NCI-H1417 (cell line): ENCODE measurements at regions not wholly inside any gene's neighbourhood (a gene's known extent, or its start where the extent isn't known, plus 50 kb on each side); places are given as distances from the start of the nearest gene placed in this dataset.
A peak's percentile ranks its signal among the peaks of the same experiment; 100 is the strongest.

Source experiments
- DNase-seq, 3 experiments: peaks; one replicate each; lab custom pipeline; 2025; lab: John Stamatoyannopoulos, UW

DNA sequence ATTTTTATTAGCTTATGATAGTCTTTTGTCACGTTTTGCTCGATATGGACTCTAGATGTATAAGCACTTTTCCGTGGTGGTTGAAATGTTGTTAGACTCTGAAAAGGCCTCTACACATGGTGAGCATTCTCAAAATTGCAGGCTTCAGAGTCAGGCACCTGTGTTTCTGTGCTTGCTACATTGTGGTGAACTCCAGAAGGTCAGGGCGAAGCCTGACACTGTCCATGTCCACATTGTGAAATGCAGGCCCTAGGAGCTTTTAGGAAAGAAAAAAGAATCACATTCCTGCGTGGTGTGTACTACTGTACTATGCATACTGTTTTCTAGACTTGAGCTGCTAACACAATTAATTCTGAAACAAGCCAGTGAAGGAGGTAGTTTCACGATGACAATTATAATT is 86.3 kb downstream of the HS3ST1 start:
- DNase-seq: no peak

DNA sequence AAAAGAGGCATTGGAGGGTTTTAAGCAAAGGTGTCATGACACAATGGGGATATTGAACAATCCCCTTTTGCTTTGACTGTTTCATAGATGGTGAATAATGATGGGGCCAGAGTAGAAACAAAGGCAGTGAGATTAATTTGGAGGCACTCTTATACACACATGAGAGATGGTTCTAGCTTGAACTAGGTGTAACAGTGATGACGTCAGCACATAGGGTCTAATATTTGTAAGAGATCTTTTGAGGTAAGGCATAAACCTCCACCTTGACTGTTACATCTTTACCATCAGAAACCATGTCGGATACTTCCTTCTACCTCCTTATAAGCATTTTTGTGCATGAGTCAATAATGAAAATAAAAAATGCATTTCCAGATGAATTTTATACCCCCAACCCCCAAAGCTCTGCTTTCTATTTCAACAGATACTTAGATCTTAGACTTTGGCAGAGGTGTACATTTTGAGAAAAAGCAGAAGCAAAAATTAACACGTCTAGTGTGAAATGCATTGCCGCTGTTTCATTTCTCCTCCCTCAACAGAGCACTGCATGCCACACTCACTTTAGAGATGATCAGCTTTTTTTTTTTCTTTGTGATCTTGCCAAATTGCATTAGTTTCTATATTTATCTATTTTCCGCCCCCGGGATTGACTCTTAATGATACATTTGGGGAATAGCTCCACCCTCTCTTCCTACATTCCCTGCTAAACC is 87.2 kb downstream of the HS3ST1 start:
- DNase-seq: no peak

DNA sequence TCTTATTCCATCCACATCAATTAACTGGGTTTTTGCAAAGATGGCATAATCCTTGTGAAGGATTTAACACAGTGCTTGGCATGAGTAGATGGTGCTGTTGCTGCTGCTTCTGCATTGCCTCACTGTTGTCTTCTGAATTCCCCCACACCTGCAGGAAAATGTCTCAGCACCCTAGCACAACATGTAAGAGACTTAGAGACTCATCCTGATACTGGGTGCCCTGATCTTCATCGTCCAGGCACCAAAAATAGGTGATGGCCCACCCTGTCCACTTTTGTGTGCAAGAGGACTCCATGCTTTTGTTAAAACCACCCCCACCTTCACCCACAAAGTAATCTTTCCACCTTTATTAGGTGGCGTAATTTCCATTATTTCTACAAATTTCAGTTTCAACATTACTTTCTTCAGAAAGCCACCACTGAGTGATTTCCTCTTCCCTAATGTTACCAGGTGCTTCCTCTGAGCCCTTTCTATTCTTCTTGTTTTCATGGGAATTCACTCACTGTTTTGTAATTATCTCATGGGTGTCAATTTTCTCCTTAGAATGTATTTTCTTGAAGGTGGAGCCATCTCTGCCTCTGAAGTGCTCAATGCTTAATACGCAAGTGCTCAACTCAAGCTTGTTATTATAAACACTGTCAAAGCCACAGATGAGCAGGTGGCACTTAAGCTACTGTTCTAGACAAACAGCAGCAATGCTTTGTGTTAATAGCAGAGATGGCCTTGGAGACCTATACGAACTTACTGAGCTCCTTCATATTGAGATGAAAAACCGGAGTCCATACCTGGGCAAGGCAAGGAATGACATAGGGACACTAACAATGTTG is 89.5 kb downstream of the HS3ST1 start:
- DNase-seq: peak; percentile 34 to 91 (median 76)

DNA sequence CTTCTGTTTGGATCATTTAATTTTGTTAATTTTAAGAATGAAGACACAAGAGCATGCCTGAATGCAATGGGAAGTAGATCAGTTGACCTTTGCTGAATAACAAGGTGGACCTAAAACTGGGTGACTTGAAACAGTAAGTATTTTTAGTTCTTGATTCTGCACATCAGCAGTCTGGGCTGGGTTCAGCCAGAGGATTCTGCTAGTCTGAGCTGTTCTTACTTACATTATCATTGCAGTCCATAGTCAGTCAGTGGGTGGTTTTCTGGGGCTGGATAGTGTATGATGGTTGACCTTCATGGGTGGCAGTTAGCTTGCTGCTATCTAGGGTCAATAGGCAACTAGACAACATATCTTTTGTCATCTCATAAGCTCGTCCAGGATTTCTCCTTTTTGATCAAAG is 91.4 kb downstream of the HS3ST1 start:
- DNase-seq: no peak

DNA sequence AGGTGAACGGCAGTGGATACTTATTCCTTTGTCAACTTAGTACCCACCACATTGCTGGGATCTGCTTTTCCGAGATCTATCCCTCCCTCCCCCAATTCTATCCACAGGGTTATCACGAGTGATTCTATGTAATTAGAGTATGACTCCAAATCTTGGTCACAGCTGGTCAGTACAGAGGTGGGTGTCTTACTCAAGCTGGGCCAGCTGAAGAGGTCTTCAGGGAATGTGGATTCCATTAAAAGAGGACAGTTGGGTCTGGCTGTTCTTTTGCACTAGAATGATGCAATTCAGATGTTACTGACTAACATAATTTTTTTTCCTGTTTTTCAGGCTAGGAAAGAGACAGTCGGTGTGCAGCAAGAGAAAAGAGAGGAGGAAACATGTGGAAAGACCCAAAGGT is 92.3 kb downstream of the HS3ST1 start:
- DNase-seq: no peak

DNA sequence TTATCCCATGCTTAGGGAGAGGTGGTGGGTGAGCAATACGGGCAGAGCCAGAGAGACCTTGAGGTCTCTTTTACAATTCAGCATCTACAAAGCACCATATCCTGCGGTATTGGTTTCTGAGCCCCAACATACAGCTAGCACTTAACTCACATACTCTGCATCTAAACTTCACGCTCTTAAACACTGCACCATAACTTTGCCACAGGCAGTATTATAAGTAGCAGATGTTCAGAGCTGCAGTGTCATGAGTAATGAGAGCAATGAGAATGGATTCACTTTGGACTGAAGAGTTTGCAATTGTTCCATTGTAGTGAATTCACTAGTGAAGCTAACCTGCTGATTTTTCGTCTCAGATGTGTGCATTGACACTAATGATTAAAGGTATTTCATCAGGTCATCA is 93.8 kb downstream of the HS3ST1 start:
- no peak for DNase-seq

DNA sequence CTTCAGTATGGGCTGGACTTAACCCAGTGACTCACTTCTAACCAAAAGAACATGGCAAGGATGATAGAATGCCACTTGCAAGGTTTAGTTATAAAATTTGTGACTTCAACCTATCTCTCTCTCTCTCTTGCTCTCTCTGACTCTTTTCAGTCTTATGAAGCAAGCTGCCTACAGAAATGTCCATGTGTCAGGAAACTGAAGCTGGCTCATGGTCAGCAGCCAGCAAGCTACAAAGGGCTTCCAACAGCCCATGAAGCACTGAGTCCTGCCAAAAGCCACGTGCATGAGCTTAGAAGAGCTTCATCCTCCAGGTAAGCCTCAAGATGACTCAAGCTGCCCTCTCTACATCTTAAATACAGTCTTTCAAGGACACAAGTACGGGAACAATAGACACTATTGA is 100.3 kb downstream of the HS3ST1 start:
- DNase-seq: no peak

DNA sequence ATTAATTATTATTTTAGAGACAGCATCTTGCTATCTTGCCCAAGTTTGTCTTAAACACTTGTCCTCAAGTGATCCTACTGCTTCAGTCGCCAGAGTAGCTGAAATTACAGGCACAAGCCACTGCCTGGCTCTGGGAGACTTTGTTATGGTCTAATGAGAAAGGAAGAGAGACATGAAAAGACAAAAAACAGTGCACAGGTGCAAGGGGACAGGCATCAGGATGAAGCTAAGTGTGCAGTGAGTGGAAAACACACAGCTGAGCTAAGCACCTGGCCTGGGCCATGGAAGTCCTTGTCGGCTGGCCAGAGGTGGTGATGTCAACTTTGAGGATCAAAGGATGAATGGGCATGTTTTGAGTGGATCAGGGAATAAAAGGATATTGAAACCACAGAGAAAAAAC is 102.7 kb downstream of the HS3ST1 start:
- DNase-seq: peak; percentile 3 to 90 (median 25)

DNA sequence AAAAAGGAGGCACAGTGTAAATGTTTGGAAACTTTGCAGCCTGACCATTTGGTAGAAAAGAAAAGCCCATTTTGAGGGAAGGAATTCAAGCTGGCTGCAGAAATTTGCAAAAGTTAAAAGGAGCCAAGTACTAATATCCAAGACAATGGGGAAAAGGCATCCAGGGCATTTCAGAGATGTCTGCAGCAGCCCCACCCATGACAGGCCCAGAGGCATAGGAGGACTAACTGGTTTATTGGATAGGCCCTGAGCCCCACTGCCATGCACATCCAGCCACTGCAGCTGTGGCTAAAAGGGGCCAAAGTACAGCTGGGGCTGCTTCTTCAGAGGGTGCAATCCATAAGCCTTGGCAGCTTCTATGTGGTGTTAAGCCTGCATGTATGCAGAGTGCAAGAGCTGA is 104.9 kb downstream of the HS3ST1 start:
- no peak for DNase-seq

DNA sequence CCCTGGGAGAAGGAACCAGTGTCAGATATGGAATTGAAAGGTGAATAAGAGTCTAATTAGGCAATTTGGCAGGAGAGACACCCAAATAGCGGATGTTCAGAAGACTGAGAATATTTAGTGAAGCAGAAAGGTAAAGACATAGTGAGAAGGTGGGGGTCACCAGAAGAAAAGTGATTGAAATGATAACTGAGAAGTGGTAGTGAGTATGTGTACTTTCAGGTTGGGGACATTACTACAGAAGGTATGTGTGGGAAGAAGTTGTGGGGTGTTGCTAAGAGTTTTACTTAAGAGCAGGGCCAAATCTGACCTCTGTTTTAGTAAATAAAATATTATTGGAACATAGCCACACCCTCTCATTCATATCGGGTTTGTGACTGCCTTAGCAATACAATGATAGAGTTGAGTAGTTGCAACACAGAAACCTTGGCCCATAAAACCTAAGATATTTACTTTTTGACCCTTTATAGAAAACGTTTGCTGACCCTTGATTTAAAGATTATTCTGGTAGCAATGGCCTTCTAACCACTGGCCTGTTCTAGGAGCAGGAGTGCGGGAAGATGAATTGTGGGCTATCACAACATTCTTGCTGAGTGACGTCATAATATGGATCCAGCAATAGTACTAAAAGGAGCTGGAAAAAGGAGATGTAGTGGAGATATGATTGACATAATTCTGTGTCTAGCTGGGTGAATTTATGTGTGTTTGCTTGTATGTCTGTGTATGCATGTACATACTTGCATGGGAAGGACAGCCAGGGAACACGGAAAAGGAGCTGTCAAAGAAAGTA is 115.3 kb downstream of the HS3ST1 start:
- no peak for DNase-seq

DNA sequence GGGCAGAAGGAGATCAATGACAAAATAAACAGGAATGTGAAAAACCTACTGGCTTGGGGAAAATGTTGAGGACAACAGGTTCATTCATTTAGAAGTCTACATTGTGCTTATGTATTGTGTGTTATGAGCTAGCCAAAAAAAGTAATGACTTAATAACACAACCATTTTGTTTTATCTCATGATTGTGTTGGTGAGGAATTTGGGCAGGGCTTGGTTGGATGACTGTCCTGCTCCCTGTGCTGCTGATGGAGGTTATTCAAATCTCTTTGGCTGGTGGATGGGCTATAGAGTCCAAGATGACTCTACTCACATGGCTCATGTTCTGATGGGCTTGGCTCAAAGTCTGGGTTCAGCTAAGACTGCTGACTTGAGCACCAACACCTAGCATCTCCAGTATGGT is 116.3 kb downstream of the HS3ST1 start:
- DNase-seq: no peak

DNA sequence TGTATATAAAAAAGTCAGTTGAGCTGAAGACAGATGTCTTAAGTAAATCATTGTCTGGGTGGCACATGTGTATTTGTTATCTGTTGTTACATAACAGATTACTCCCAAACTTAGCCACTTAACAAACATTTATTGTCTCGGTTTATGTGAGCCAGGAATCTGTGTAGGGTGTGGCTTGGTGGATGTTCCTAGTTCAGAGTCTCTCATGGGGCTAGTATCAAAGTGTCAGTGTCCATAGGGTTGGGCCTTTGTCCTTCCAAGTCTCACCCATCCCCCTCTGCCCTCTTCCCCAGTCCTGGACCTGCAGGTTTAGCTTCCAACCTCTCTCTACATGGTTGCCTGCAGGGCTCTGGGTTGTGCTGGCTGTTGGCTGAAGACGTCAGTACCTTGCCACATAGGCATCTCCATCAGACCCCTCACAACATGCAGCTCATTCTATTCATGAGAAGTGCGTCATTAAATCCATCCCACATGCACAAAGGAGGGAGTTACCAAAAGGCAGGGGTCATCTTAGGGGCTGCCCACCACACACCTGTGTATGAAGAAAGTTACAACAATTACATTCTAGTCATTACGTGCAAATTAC is 127.5 kb downstream of the HS3ST1 start:
- DNase-seq: no peak

DNA sequence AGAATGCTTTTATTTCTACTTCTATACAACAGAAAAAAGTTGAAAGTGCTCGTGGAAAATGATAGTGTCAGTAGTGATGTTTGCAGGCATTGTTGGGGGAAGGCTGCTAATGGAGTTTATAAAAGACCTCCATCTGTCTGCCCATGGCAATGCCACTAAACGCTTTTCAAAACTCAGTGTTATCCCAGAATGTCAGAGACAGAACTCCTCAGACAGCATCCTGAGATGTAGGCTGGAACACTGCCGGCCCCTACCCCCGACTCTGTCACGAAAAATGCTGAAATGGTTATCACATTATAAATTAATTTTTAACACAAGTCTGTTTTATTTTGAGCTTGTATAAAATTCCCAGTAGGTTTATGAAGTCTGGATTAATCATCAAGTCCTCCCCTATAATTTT is 128.9 kb downstream of the HS3ST1 start:
- no peak for DNase-seq

DNA sequence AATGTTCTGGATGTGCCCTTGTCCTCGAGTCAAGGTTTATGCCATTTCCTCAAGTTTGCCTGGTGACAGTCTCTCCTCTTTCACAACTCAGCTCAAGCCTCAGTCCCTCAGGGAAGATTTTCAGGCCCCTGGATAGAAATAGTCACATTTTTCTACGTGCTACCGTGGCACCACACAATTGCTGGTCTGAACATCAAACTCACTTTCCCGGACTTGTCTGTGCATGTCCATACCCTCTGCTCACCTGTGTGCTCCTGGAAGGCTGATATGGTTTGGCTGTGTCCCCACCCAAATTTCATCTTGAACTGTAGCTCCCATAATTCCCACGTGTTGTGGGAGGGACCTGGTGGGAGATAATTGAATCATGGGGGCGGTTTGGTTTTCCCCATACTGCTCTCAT is 129.7 kb downstream of the HS3ST1 start:
- no peak for DNase-seq

DNA sequence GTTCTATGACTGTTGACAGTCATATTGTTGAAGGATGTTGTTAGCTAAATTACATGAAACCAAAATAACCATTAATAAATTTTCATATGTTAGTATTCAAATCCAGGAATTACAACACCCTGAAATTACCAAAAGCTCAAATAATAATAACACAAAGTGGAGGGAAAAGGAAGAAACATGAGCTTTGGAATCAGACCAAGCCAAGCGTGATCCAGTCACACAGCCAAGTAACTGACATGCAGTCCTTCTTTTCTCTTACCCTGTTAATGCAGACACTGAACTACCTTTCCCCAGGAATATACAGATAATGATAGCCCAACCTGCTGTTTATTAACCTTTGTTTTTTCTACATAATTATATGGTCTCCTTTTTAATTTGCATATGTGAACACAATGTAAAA is 130.2 kb downstream of the HS3ST1 start:
- DNase-seq: peak in 1 of 3 experiments; percentile 50

DNA sequence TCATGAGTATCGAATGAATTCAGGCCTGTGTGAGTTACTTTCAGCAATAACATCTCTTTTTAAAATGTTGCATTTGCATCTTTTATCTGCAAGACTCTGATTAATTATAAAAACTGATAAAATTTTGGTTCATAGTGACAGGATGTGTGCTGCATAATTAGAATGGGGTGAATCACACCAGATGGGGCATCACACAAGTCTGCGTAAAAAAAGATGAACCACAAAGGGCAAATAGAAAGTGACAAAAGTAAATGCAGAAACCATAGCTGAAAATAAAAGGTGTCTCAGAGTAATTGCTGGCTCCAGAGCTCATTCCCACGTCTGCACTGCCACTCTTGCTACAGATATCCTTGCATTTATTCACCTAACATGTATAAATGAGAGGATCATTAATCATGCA is 131.1 kb downstream of the HS3ST1 start:
- no peak for DNase-seq

DNA sequence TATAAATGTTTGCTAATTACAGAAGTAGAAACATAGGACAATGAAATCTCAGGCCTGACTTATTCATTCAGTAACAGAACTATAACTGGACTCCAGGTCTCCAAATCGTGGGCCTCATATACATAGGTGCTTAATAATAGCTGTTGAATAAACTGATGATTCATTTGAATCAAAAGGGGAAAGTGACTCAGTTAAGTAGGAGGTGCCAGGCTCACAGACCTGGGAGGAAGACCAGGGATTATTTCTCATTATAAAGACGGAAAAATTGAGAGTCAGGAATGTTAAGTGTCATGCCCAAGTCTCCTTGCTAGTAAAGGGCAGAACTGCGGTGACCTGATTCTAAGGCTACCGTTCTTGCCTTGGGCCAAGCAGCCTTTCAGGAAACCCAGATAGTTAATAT is 131.5 kb downstream of the HS3ST1 start:
- DNase-seq: no peak

DNA sequence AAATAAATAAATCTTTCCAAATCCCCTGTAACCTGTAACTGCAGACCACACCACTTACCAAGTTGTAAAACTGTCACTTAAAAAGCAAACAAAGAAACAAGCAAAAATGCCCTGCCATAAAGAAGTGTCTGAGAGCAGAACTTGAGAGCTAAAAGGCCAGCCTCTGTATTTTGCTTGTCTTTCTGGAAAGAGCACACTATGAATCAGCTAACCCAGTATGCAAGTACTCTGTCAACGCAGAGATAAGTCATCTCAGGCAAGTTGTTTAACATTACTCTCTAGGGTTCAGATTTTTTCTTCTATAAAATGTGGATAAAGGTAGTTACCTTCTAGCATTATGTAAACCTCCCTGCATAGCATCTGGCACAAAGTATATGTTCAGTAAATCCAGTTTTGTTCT is 134.8 kb downstream of the HS3ST1 start:
- DNase-seq: no peak

DNA sequence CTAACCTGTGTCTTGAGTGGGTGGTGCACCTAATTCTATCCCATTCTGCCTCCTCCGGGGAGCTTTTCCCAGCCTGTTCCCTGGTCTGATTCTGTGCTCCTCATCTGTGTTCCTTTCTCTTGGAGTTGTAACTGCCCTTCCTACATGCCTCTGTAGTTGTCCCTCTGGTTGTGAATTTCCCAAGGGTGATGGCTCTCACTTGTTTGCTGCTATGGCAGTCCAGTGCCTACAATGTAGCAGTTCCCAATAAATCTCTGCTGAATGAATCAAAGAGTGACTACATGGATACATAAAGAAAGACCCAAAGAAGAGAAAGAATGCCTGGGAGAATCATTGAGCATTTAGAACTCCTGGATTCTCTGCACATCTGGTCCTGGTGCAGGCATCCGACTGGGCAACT is 141.6 kb downstream of the HS3ST1 start:
- no peak for DNase-seq

DNA sequence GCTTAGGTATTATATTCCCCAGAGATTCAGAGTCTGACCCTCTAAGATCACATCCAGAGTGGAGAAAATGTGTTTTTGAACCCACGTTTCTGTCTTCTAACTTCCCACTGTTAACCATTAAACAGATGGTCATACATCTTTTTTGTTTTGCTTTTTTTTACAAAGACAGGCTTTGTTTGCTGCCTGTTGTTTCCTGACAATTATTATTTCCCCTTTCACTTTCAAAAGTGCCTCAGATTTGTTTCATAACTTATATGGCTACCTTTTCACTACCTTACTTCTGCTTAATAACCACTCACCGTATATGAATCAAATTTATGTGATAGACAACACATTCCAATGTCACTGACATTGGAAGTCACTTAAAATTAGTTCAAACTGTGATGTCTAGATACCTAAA is 142.2 kb downstream of the HS3ST1 start:
- no peak for DNase-seq

DNA sequence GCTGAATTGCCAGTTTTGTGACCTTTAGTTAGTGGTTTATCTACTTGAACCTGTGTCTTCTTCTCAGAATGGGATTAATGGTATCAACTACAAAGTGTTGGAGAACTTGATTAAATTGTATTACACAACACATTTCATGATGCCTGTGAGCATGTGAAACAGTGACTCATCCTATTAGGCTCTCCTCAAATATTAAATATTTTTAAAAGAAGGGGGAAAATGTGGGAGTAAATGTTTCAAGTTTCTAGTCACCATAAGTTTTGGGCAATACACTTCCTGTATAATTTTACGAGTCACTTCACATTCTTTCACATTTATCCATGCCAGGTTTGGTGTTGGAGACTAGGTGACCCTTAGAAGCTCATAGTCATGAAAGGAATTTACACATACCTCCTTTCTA is 147.0 kb downstream of the HS3ST1 start:
- DNase-seq: no peak

DNA sequence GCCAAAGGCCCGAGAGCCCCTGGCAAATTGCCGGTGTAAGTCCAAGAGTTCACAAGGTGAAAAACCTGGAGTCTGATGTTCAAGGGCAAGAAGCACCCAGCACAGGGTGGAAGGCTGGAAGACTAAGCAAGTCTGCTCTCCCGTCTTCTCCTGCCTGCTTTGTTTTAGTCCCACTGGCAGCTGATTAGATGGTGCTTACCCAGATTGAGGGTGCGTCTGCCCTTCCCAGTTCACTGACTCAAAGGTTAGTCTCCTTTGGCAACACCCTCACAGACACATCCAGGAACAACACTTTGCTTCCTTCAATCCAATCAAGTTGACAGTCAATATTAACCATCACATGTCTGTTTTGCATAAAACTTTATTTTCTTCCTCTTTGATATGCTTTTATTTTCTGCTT is 157.4 kb downstream of the HS3ST1 start:
- no peak for DNase-seq

DNA sequence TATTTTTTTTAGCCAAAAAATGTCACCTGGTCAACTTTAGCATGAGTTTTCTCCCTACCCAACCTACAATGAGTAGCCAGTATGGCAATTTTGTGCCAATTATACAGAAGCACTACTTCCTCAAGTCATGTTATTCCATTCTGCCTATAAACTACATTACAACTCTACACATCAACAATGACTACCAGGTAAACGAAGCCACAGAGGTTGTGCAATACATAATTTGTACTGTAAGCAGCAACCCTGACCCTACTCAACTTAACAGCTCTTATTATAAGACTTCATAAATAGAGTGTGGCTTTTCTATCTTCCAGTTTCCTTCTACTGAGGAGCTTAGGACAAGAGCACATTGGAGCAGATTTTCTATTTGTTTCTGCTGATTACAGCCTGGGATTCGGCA is 160.5 kb downstream of the HS3ST1 start:
- no peak for DNase-seq
